ENCODE measurements at regions not wholly inside any gene's neighbourhood (a gene's known extent, or its start where the extent isn't known, plus 50 kb on each side); places are given as distances from the start of the nearest gene placed in this dataset.

DNA sequence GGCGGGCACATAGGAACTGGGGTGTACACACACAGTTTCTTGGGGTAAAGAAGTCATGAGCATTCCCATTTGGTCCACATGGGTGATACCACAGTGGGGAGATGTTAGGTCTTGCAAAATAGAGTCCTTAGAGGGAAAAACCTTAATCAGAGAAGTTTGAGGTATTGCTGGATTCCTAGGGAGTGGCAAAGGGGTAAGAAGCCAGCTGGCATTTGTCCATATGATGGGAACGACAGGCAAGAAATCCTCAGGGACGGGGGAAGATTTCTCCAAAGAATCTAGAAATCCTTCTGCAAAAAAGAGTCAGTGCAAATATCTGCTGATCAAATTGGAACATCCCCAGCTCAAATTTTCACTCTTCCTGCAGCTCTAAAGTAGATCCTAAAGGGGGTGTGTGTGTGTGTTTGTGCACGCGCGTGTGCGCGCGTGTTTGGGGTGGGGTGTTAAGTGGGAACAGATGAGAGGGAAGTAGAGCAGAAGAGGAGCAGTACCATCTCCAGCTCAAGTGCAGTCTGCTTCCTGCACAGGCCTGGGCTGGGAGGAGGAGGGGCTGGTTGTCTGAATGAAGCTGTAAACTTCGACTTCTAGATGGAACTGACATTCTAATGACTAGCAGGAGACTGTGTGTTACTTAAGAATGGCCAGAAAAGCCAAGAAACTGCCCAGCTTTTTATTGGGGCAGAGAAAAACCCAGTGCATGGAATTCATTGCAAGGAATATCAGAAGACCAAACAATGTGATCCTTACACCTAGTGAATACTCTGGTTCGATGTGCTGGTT is 168.0 kb downstream of the SPP2 start:
- DNase-seq, result no peak
- Mint-ChIP-seq H3K27ac (ENCODE audit: unreplicated experiment) (no peak overlapping the region), H3K9me3 (ENCODE audit: low read depth, unreplicated experiment) (no peaks in the 10 kb centered on the region), H3K4me1 (ENCODE audit: low read depth, unreplicated experiment) (no peaks in the 10 kb centered on the region), H3K27me3 (ENCODE audit: unreplicated experiment) (no peaks in the 10 kb centered on the region), H3K4me3 (ENCODE audit: low read depth, unreplicated experiment) (no peak overlapping the region), H3K36me3 (ENCODE audit: insufficient read depth, unreplicated experiment) (peaks cover 3% of the 10 kb centered on the region)
- CTCF ChIA-PET, result interaction anchor here (0.8 kb wide), 1 partner anchor 14 kb away, joined by 3 read pairs; no protein-coding TSS in a partner anchor
- BruUV-seq (replicated peaks), result no TSS peak
- intact Hi-C loops (cut with micrococcal nuclease; ENCODE audit: unreplicated experiment), result no loop called here
- TF ChIP-seq CTCF (IDR thresholded peaks at IDR 0.05; ENCODE audit: unreplicated experiment), result no peak

- Mint-ChIP-seq H3K36me3 (ENCODE audit: insufficient read depth, unreplicated experiment) (peaks cover 5% of the 10 kb centered on the region), H3K27ac (ENCODE audit: unreplicated experiment) (no peak overlapping the region), H3K9me3 (ENCODE audit: low read depth, unreplicated experiment) (no peaks in the 10 kb centered on the region), H3K4me1 (ENCODE audit: low read depth, unreplicated experiment) (peaks cover 17% of the 10 kb centered on the region), H3K4me3 (ENCODE audit: low read depth, unreplicated experiment) (no peak overlapping the region), H3K27me3 (ENCODE audit: unreplicated experiment) (no peaks in the 10 kb centered on the region)
- CTCF ChIA-PET, result no interaction called here
- DNase-seq, result no peak
- no peak for TF ChIP-seq CTCF (IDR thresholded peaks at IDR 0.05; ENCODE audit: unreplicated experiment)
- BruUV-seq (replicated peaks), result no TSS peak
- intact Hi-C loops (cut with micrococcal nuclease; ENCODE audit: unreplicated experiment), result no loop called here
These were observed 162.0 kb downstream of the SPP2 start for GRCh38 chr2:234212534-234212933.

DNA sequence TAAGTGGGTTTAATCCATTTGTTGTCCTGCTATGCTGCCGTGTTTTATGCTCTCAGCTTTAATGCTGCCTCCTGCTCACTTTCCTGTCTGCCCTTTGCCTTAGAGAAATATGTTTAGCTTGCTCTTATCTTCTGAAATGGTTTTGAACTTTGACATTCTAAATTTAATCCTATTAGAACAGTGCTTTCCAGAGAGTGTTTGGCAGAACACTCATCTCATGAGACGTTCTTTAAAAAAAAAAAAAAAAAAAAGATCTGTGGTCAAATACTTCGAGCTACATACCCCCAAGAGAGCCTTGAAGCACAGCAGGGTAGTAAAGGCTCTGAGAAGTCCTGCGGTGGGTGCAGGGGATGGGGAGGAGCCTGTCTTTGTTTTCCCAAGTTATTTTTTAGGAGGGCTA is 161.3 kb downstream of the SPP2 start:
- CTCF ChIA-PET, result interaction anchor here (0.5 to 0.8 kb wide), 4 partner anchors 8 to 120 kb away, joined by 3 to 6 read pairs (median 4); no protein-coding TSS in a partner anchor
- H3K4me1 Mint-ChIP-seq (ENCODE audit: low read depth, unreplicated experiment), result peaks cover 17% of the 10 kb centered on the region
- H3K27me3 Mint-ChIP-seq (ENCODE audit: unreplicated experiment), result no peaks in the 10 kb centered on the region
- intact Hi-C loops (cut with micrococcal nuclease; ENCODE audit: unreplicated experiment), result no loop called here
- no peak overlapping the region for H3K27ac Mint-ChIP-seq (ENCODE audit: unreplicated experiment)
- no peak for TF ChIP-seq CTCF (IDR thresholded peaks at IDR 0.05; ENCODE audit: unreplicated experiment)
- no TSS peak for BruUV-seq (replicated peaks)
- H3K9me3 Mint-ChIP-seq (ENCODE audit: low read depth, unreplicated experiment), result no peaks in the 10 kb centered on the region
- no peak overlapping the region for H3K4me3 Mint-ChIP-seq (ENCODE audit: low read depth, unreplicated experiment)
- H3K36me3 Mint-ChIP-seq (ENCODE audit: insufficient read depth, unreplicated experiment), result peaks cover 5% of the 10 kb centered on the region
- DNase-seq, result no peak

GRCh38 chr2:234206738-234207137 is 156.2 kb downstream of the SPP2 start:
- H3K4me3 Mint-ChIP-seq (ENCODE audit: low read depth, unreplicated experiment), result no peak overlapping the region
- no peak for DNase-seq
- no TSS peak for BruUV-seq (replicated peaks)
- peaks cover 37% of the 10 kb centered on the region for H3K4me1 Mint-ChIP-seq (ENCODE audit: low read depth, unreplicated experiment)
- CTCF ChIA-PET, result interaction anchor here (0.6 kb wide), 1 partner anchor 966 kb away, joined by 6 read pairs; no protein-coding TSS in a partner anchor
- no peak for TF ChIP-seq CTCF (IDR thresholded peaks at IDR 0.05; ENCODE audit: unreplicated experiment)
- H3K9me3 Mint-ChIP-seq (ENCODE audit: low read depth, unreplicated experiment), result no peaks in the 10 kb centered on the region
- H3K27me3 Mint-ChIP-seq (ENCODE audit: unreplicated experiment), result no peaks in the 10 kb centered on the region
- intact Hi-C loops (cut with micrococcal nuclease; ENCODE audit: unreplicated experiment), result no loop called here
- peaks cover 12% of the 10 kb centered on the region for H3K36me3 Mint-ChIP-seq (ENCODE audit: insufficient read depth, unreplicated experiment)
- H3K27ac Mint-ChIP-seq (ENCODE audit: unreplicated experiment), result no peak overlapping the region

Measured in Calu3 (cell line).